Smooth muscle cell (in vitro differentiated cells): ENCODE measurements at regions not wholly inside any gene's neighbourhood (a gene's known extent, or its start where the extent isn't known, plus 50 kb on each side); places are given as distances from the start of the nearest gene placed in this dataset.

Source experiments
- DNase-seq: peaks from one replicate; lab custom pipeline; 2025; ENCODE audit not compliant: unreplicated experiment; lab: John Stamatoyannopoulos, UW
- H2AFZ ChIP-seq: fragments of 200-600 bp; sonication (generic); 2 replicates; pipeline ENCODE4 v1.6.0; 2016; ENCODE audit warnings: antibody characterized with exemption, low read depth, mild to moderate bottlenecking
- H3F3A ChIP-seq: fragments of 200-600 bp; sonication (generic); 2 replicates; pipeline ENCODE4 v1.6.0; 2017; ENCODE audit warnings: antibody characterized with exemption, low read depth
- H3K27ac ChIP-seq: fragments of 200-600 bp; sonication (generic); 2 replicates; pipeline ENCODE4 v1.5.1; 2016; ENCODE audit warnings: low read depth, mild to moderate bottlenecking
- H3K27me3 ChIP-seq: fragments of 200-600 bp; sonication (generic); 2 replicates; pipeline ENCODE4 v1.6.1; 2016; ENCODE audit warnings: low read depth, mild to moderate bottlenecking
- H3K36me3 ChIP-seq: fragments of 200-600 bp; sonication (generic); 2 replicates; pipeline ENCODE4 v1.5.1; 2016; ENCODE audit warnings: low read depth
- H3K4me1 ChIP-seq: fragments of 200-600 bp; sonication (generic); 2 replicates; pipeline ENCODE4 v1.5.1; 2016; ENCODE audit warnings: low read depth
- H3K4me2 ChIP-seq: fragments of 200-600 bp; sonication (generic); 2 replicates; pipeline ENCODE4 v1.6.0; 2016; ENCODE audit warnings: mild to moderate bottlenecking
- H3K4me3 ChIP-seq: fragments of 200-600 bp; sonication (generic); 2 replicates; pipeline ENCODE4 v1.5.1; 2016; ENCODE audit warnings: mild to moderate bottlenecking
- H3K79me2 ChIP-seq: fragments of 200-600 bp; sonication (generic); 2 replicates; pipeline ENCODE4 v1.6.0; 2016; ENCODE audit warnings: low read depth, mild to moderate bottlenecking
- H3K9ac ChIP-seq: fragments of 200-600 bp; sonication (generic); 2 replicates; pipeline ENCODE4 v1.6.0; 2016; ENCODE audit warnings: low read depth
- H3K9me3 ChIP-seq: fragments of 200-600 bp; sonication (generic); replicated peaks from 2 replicates; pipeline ENCODE4 v1.5.1; 2016; ENCODE audit warnings: low read depth
- H4K20me1 ChIP-seq: fragments of 200-600 bp; sonication (generic); 2 replicates; pipeline ENCODE4 v1.6.0; 2016; ENCODE audit warnings: low read depth
- CTCF ChIP-seq: fragments of 200-600 bp; sonication (generic); IDR thresholded peaks from 2 replicates; pipeline ENCODE4 v1.5.1; 2017; ENCODE audit warnings: borderline replicate concordance, mild to moderate bottlenecking, antibody characterized with exemption; ENCODE audit not compliant: insufficient read depth, poor library complexity, severe bottlenecking
- WGBS: methylation state at CpG from one replicate; pipeline ENCODE4 v1.1.7; 2016; ENCODE audit warnings: low lambda C conversion rate; 5-methylcytosine and 5-hydroxymethylcytosine counted together

- Histone ChIP-seq H3K9me3 (no peaks in the 10 kb centered on the region), H3K79me2 (no peaks in the 10 kb centered on the region), H2AFZ (no peak overlapping the region), H4K20me1 (no peaks in the 10 kb centered on the region), H3K27ac (no peak overlapping the region), H3K27me3 (peaks cover 8% of the 10 kb centered on the region), H3K4me3 (peak overlapping the region; percentile 25), H3K4me1 (no peaks in the 10 kb centered on the region), H3K36me3 (no peaks in the 10 kb centered on the region), H3K4me2 (peak overlapping the region; percentile 27), H3K9ac (no peak overlapping the region), H3F3A (no peaks in the 10 kb centered on the region)
- no peak for DNase-seq
- no peak for TF ChIP-seq CTCF
- WGBS: 32% methylated on average over 9 of the region's 9 CpGs
Measured at GRCh38 chr1:175839779-175840669, 96.6 kb upstream of the TNR start.

GRCh38 chr1:175834597-175834996 lies 91.2 kb upstream of the TNR start:
- Histone ChIP-seq H3K4me3 (no peak overlapping the region), H2AFZ (no peak overlapping the region), H3K9me3 (no peaks in the 10 kb centered on the region), H3F3A (no peaks in the 10 kb centered on the region), H4K20me1 (no peaks in the 10 kb centered on the region), H3K27me3 (no peaks in the 10 kb centered on the region), H3K4me1 (no peaks in the 10 kb centered on the region), H3K4me2 (no peak overlapping the region), H3K36me3 (no peaks in the 10 kb centered on the region), H3K27ac (no peak overlapping the region), H3K9ac (no peak overlapping the region), H3K79me2 (no peaks in the 10 kb centered on the region)
- TF ChIP-seq CTCF: no peak
- DNase-seq: no peak
- 81% methylated on average over 1 of the region's 1 CpG for WGBS

- Histone ChIP-seq H3K9me3 (no peaks in the 10 kb centered on the region), H3K27ac (no peak overlapping the region), H3K36me3 (no peaks in the 10 kb centered on the region), H3K9ac (no peak overlapping the region), H3F3A (no peaks in the 10 kb centered on the region), H4K20me1 (no peaks in the 10 kb centered on the region), H2AFZ (no peak overlapping the region), H3K4me1 (no peaks in the 10 kb centered on the region), H3K79me2 (no peaks in the 10 kb centered on the region), H3K27me3 (no peaks in the 10 kb centered on the region), H3K4me2 (no peak overlapping the region), H3K4me3 (no peak overlapping the region)
- TF ChIP-seq CTCF: no peak
- DNase-seq: no peak
- 81% methylated on average over 3 of the region's 3 CpGs for WGBS
Measured at GRCh38 chr1:175833951-175834350, 90.6 kb upstream of the TNR start.

- H3K27me3 ChIP-seq: no peaks in the 10 kb centered on the region
- TF ChIP-seq CTCF: no peak
- no peaks in the 10 kb centered on the region for H3K4me1 ChIP-seq
- H4K20me1 ChIP-seq: no peaks in the 10 kb centered on the region
- H3K9me3 ChIP-seq: no peaks in the 10 kb centered on the region
- no peak overlapping the region for H3K4me3 ChIP-seq
- 47% methylated on average over 2 of the region's 2 CpGs for WGBS
- H3K79me2 ChIP-seq: no peaks in the 10 kb centered on the region
- no peak overlapping the region for H2AFZ ChIP-seq
- no peak overlapping the region for H3K27ac ChIP-seq
- DNase-seq: no peak
- H3K36me3 ChIP-seq: no peaks in the 10 kb centered on the region
- H3K9ac ChIP-seq: no peak overlapping the region
- H3K4me2 ChIP-seq: no peak overlapping the region
- H3F3A ChIP-seq: no peaks in the 10 kb centered on the region
Measured at GRCh38 chr1:175833502-175833901, 90.1 kb upstream of the TNR start.
